CD4-positive, CD25-positive, alpha-beta regulatory T cell (primary cell): ENCODE measurements at regions not wholly inside any gene's neighbourhood (a gene's known extent, or its start where the extent isn't known, plus 50 kb on each side); places are given as distances from the start of the nearest gene placed in this dataset.

ENCODE experiments used
- ATAC-seq, 2 donors: fragments of 150-1000 bp; cut with Tn5 transposase; one replicate each; pipeline ENCODE4 v1.10.0; 2021; ENCODE audit warnings: low read depth in 2 of 2, moderate number of reproducible peaks in 2 of 2, moderate library complexity in 1 of 2
- DNase-seq, 3 donors: peaks; one replicate each; pipeline versions ENCODE4 v3.0.0 to v3.0.0-alpha.2; 2012 to 2022; ENCODE audit warnings: mixed read lengths in 1 of 3
- H3K27ac ChIP-seq: one replicate; pipeline ENCODE4 v1.7.0; 2013; ENCODE audit warnings: mild to moderate bottlenecking, low read length; ENCODE audit not compliant: insufficient read depth, poor library complexity, severe bottlenecking
- H3K27me3 ChIP-seq: one replicate; pipeline ENCODE4 v1.7.0; 2013; ENCODE audit warnings: low read length; ENCODE audit not compliant: control insufficient read depth, insufficient read depth
- H3K36me3 ChIP-seq: one replicate; pipeline ENCODE4 v1.7.0; 2013; ENCODE audit warnings: mild to moderate bottlenecking, low read length, moderate library complexity; ENCODE audit not compliant: control insufficient read depth, insufficient read depth
- H3K4me1 ChIP-seq: 2 replicates; pipeline ENCODE4 v1.7.0; 2013; ENCODE audit warnings: mild to moderate bottlenecking, low read length; ENCODE audit not compliant: insufficient read depth, control insufficient read depth, poor library complexity, severe bottlenecking
- H3K4me3 ChIP-seq: one replicate; pipeline ENCODE4 v1.7.0; 2013; ENCODE audit warnings: low read depth, mild to moderate bottlenecking, low read length, moderate library complexity
- H3K9me3 ChIP-seq, 2 experiments: 1 replicate in 1 of 2; 2 replicates in 1 of 2; pipeline ENCODE4 v1.7.0; 2013; ENCODE audit warnings: low read length in 2 of 2, mild to moderate bottlenecking in 1 of 2, moderate library complexity in 1 of 2; ENCODE audit not compliant: control insufficient read depth in 2 of 2
- H3K27ac Mint-ChIP-seq, 3 donors: one replicate each; pipeline ENCODE4 v1.8.0; 2020 to 2022; ENCODE audit warnings: mild to moderate bottlenecking in 3 of 3, mixed read lengths in 3 of 3, moderate library complexity in 2 of 3
- H3K27me3 Mint-ChIP-seq: one replicate; pipeline ENCODE4 v1.8.0; 2022; ENCODE audit warnings: mild to moderate bottlenecking, mixed read lengths
- H3K36me3 Mint-ChIP-seq: one replicate; pipeline ENCODE4 v1.8.0; 2020; ENCODE audit warnings: mixed read lengths
- H3K4me1 Mint-ChIP-seq, 4 donors: one replicate each; pipeline ENCODE4 v1.8.0; 2020 to 2022; ENCODE audit warnings: mixed read lengths in 4 of 4, mild to moderate bottlenecking in 1 of 4
- H3K4me3 Mint-ChIP-seq, 4 donors: one replicate each; pipeline ENCODE4 v1.8.0; 2020 to 2022; ENCODE audit warnings: mild to moderate bottlenecking in 4 of 4, mixed read lengths in 4 of 4, moderate library complexity in 3 of 4
- H3K9me3 Mint-ChIP-seq, 7 donors: one replicate each; pipeline ENCODE4 v1.8.0; 2020 to 2022; ENCODE audit warnings: mixed read lengths in 7 of 7, mild to moderate bottlenecking in 3 of 7, moderate library complexity in 2 of 7

- no peaks in the 10 kb centered on the region for H3K36me3 Mint-ChIP-seq
- Histone ChIP-seq H3K4me3 (no peak overlapping the region), H3K27me3 (no peaks in the 10 kb centered on the region), H3K4me1 (no peaks in the 10 kb centered on the region), H3K9me3 (peaks cover 0 to 23% of the 10 kb centered on the region in 2 experiments), H3K27ac (no peak overlapping the region), H3K36me3 (no peaks in the 10 kb centered on the region)
- H3K27me3 Mint-ChIP-seq = no peaks in the 10 kb centered on the region
- no peak overlapping the region for H3K4me3 Mint-ChIP-seq
- no peak overlapping the region for H3K27ac Mint-ChIP-seq
- H3K9me3 Mint-ChIP-seq = peaks cover 0 to 23% (median 9%) of the 10 kb centered on the region in 7 donors
- no peaks in the 10 kb centered on the region for H3K4me1 Mint-ChIP-seq
- no peak for ATAC-seq
- no peak for DNase-seq
Measured at GRCh38 chr20:7596541-7596940, 343.7 kb downstream of the HAO1 start.

- peaks cover 0 to 19% of the 10 kb centered on the region in 2 experiments for H3K9me3 ChIP-seq
- Mint-ChIP-seq H3K4me3 (no peak overlapping the region), H3K27ac (no peak overlapping the region), H3K36me3 (no peaks in the 10 kb centered on the region), H3K4me1 (no peaks in the 10 kb centered on the region), H3K9me3 (peaks cover 0 to 30% (median 8%) of the 10 kb centered on the region in 7 donors), H3K27me3 (no peaks in the 10 kb centered on the region)
- DNase-seq = no peak
- H3K27ac ChIP-seq = no peak overlapping the region
- ATAC-seq = no peak
- no peak overlapping the region for H3K4me3 ChIP-seq
- no peaks in the 10 kb centered on the region for H3K36me3 ChIP-seq
- H3K4me1 ChIP-seq = no peaks in the 10 kb centered on the region
- H3K27me3 ChIP-seq = no peaks in the 10 kb centered on the region
Measured at GRCh38 chr20:7601431-7601830, 338.8 kb downstream of the HAO1 start.

GRCh38 chr20:7606941-7607340, 333.3 kb downstream of the HAO1 start:
- Mint-ChIP-seq H3K4me1 (no peaks in the 10 kb centered on the region), H3K4me3 (no peak overlapping the region), H3K9me3 (peaks cover 0 to 16% (median 9%) of the 10 kb centered on the region in 7 donors), H3K36me3 (no peaks in the 10 kb centered on the region), H3K27me3 (no peaks in the 10 kb centered on the region), H3K27ac (no peak overlapping the region)
- DNase-seq (no peak), ATAC-seq (no peak)
- H3K36me3 ChIP-seq = no peaks in the 10 kb centered on the region
- no peak overlapping the region for H3K4me3 ChIP-seq
- H3K9me3 ChIP-seq = no peaks in the 10 kb centered on the region
- H3K4me1 ChIP-seq = no peaks in the 10 kb centered on the region
- no peaks in the 10 kb centered on the region for H3K27me3 ChIP-seq
- no peak overlapping the region for H3K27ac ChIP-seq

- DNase-seq (no peak), ATAC-seq (no peak)
- H3K4me1 Mint-ChIP-seq = no peaks in the 10 kb centered on the region
- no peak overlapping the region for H3K4me3 ChIP-seq
- no peak overlapping the region for H3K27ac ChIP-seq
- no peak overlapping the region for H3K4me3 Mint-ChIP-seq
- H3K36me3 Mint-ChIP-seq = no peaks in the 10 kb centered on the region
- H3K27ac Mint-ChIP-seq = no peak overlapping the region
- no peaks in the 10 kb centered on the region for H3K4me1 ChIP-seq
- H3K27me3 ChIP-seq = no peaks in the 10 kb centered on the region
- peaks cover 0 to 15% (median 9%) of the 10 kb centered on the region in 7 donors for H3K9me3 Mint-ChIP-seq
- H3K9me3 ChIP-seq = no peaks in the 10 kb centered on the region
- no peaks in the 10 kb centered on the region for H3K27me3 Mint-ChIP-seq
- H3K36me3 ChIP-seq = no peaks in the 10 kb centered on the region
Measured at GRCh38 chr20:7608250-7608649, 332.0 kb downstream of the HAO1 start.

GRCh38 chr20:7609251-7609650, 331.0 kb downstream of the HAO1 start:
- no peak overlapping the region for H3K4me3 Mint-ChIP-seq
- DNase-seq (no peak), ATAC-seq (no peak)
- Histone ChIP-seq H3K9me3 (no peaks in the 10 kb centered on the region), H3K4me3 (no peak overlapping the region), H3K4me1 (no peaks in the 10 kb centered on the region), H3K27ac (no peak overlapping the region), H3K27me3 (no peaks in the 10 kb centered on the region), H3K36me3 (no peaks in the 10 kb centered on the region)
- H3K4me1 Mint-ChIP-seq = no peaks in the 10 kb centered on the region
- no peaks in the 10 kb centered on the region for H3K27me3 Mint-ChIP-seq
- peaks cover 0 to 11% (median 6%) of the 10 kb centered on the region in 7 donors for H3K9me3 Mint-ChIP-seq
- H3K36me3 Mint-ChIP-seq = no peaks in the 10 kb centered on the region
- no peak overlapping the region for H3K27ac Mint-ChIP-seq

- H3K4me3 ChIP-seq = no peak overlapping the region
- ATAC-seq = no peak
- DNase-seq = no peak
- Mint-ChIP-seq H3K4me1 (no peaks in the 10 kb centered on the region), H3K4me3 (no peak overlapping the region), H3K27ac (no peak overlapping the region), H3K36me3 (no peaks in the 10 kb centered on the region), H3K27me3 (no peaks in the 10 kb centered on the region), H3K9me3 (peaks cover 0 to 6% (median 5%) of the 10 kb centered on the region in 7 donors)
- no peaks in the 10 kb centered on the region for H3K27me3 ChIP-seq
- H3K27ac ChIP-seq = no peak overlapping the region
- H3K36me3 ChIP-seq = no peaks in the 10 kb centered on the region
- no peaks in the 10 kb centered on the region for H3K4me1 ChIP-seq
- no peaks in the 10 kb centered on the region for H3K9me3 ChIP-seq
Measured at GRCh38 chr20:7610681-7611080, 329.6 kb downstream of the HAO1 start.

- H3K4me3 ChIP-seq = no peak overlapping the region
- Mint-ChIP-seq H3K27ac (no peak overlapping the region), H3K9me3 (peaks cover 0 to 12% (median 5%) of the 10 kb centered on the region in 7 donors)
Measured at GRCh38 chr20:7617797-7618196, 322.5 kb downstream of the HAO1 start.

GRCh38 chr20:7622399-7622961, 317.8 kb downstream of the HAO1 start:
- H3K4me1 ChIP-seq = no peaks in the 10 kb centered on the region
- no peak overlapping the region for H3K4me3 Mint-ChIP-seq
- ATAC-seq = no peak
- H3K4me1 Mint-ChIP-seq = no peaks in the 10 kb centered on the region
- no peaks in the 10 kb centered on the region for H3K27me3 ChIP-seq
- DNase-seq = no peak
- H3K36me3 Mint-ChIP-seq = no peaks in the 10 kb centered on the region
- no peaks in the 10 kb centered on the region for H3K9me3 ChIP-seq
- H3K36me3 ChIP-seq = no peaks in the 10 kb centered on the region
- H3K4me3 ChIP-seq = no peak overlapping the region
- no peaks in the 10 kb centered on the region for H3K27me3 Mint-ChIP-seq
- no peak overlapping the region for H3K27ac ChIP-seq
- peaks cover 0 to 15% (median 8%) of the 10 kb centered on the region in 7 donors for H3K9me3 Mint-ChIP-seq
- H3K27ac Mint-ChIP-seq = no peak overlapping the region

More at GRCh38 chr20:7617797-7618196, 322.5 kb downstream of the HAO1 start:
- ATAC-seq (no peak), DNase-seq (no peak)
- no peaks in the 10 kb centered on the region for H3K36me3 ChIP-seq
- no peaks in the 10 kb centered on the region for H3K27me3 Mint-ChIP-seq
- H3K4me3 Mint-ChIP-seq = no peak overlapping the region
- H3K27me3 ChIP-seq = no peaks in the 10 kb centered on the region
- no peaks in the 10 kb centered on the region for H3K4me1 Mint-ChIP-seq
- H3K36me3 Mint-ChIP-seq = no peaks in the 10 kb centered on the region
- H3K9me3 ChIP-seq = no peaks in the 10 kb centered on the region
- no peaks in the 10 kb centered on the region for H3K4me1 ChIP-seq
- no peak overlapping the region for H3K27ac ChIP-seq
